Activated CD8-positive, alpha-beta memory T cell treated with anti-CD3 and anti-CD28 coated beads for 48 hours (primary cell): ENCODE measurements at regions not wholly inside any gene's neighbourhood (a gene's known extent, or its start where the extent isn't known, plus 50 kb on each side); places are given as distances from the start of the nearest gene placed in this dataset.

Experiments used
- DNase-seq, 3 experiments: peaks; one replicate each; pipeline ENCODE4 v3.0.0-alpha.2; 2020; ENCODE audit warnings: low read depth in 2 of 3, low spot score in 2 of 3

DNA sequence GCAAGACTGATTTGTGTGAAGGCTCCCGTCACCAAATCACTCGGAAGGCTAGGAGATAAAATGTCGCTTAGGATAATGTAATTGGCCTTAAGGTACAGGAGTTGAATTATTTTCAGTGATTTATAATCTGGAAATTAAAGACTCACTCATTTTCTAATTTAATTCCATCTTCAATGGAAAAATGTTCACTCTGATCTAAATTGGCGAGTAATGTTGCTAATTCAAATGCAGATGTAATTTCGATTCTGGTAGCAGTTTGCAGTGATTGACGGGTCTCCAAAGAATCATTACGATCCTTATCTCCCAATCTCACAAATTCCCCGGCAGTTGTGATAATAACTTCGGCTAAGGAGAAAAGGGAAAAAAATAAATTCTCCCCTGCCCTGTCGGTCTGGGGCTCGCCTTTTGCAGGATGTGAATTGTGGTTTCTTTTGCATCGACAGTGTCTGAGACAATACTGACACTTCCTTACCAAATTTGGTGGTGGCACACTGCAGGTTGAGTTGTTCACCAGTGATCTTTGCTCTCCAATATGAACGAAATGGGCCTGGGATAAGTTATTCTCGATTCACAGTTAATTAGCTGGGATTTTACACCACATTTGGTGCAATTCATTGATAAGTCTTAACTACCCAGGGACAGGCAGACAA lies 215.1 kb upstream of the GPR26 start:
- DNase-seq = no peak

DNA sequence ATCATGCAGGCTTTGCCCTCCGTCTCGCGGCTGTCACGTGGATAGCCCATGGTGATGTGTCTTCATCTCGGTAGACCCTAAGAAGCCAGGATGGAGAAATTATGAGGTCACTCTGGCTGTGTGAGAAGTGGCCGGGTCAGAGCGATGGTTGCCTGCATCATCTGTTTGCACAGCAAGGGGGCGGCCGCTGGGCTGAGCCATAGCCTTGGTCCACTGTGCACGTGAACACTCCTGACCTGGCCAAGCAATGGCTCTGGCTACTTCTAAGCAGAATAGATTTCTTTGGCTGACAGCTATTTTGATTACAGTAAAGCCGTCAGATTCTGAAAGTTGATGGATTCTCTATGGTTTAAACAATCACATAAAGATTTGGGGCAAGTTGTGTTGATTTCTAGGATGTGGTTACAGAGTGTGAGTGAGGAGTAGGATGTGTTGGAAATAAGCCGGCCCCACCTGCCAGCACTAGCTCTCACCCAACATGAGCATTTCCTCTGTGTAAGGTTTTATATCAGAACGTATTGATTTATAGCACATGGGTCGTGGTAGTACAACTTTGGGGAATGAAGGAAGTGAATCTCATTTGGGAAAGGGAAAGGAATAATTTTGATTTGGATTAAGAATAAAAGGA lies 214.4 kb upstream of the GPR26 start:
- DNase-seq = no peak

DNA sequence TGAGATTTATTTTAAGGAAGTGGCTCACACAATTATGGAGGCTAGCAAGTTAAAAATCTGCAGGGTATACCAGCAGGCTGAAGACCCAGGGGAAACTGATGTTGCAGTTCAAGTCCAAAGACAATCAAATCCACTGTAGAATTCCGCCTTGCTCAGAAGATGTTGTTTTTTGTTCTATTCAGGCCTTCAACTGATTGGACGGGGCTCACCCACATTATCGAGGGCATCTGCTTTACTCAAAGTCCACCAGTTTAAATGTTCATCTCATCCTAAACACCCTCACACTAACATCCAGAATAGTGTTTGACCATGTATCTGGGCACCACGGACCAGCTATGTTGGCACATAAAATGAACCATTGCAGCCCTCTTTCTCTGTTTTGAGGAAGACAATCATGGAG lies 211.2 kb upstream of the GPR26 start:
- no peak for DNase-seq

DNA sequence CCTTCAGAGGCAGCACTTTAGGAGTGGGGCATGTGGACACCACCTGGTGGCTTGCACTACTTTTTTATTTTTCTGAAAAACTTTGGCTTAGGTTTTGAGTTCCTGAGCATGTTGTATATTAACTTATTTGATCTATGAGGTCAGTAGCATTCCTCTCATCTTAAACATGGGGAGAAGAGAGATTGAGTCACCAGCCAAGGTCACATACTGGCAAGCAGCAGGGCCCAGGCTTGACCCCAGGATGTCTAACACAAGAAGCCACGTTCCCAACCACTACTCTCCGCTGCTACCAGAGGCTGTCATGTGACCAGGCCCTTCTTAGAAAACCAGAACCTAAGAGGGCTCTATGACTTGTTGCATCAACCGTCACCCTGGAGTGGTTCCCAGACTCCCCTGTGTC lies 210.3 kb upstream of the GPR26 start:
- no peak for DNase-seq

DNA sequence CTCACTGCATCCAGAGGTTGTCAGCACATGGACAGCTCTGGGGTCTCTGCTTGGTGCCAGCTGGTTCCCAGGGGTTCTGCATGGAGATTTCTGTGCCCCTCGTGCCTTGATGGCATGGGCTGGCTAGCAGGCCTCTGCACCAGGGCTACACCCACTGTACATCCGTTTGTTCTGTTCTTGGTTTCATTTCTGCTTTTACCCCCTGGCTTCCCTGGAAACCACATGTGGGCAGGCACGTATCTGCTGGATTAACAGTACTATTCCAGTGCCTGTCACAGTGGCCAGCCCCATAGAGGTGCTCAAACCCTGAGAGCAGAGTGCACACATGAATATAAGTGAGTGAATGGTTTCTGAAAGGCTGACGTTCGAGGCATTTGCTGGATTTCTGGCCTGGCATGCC lies 207.2 kb upstream of the GPR26 start:
- DNase-seq = no peak

DNA sequence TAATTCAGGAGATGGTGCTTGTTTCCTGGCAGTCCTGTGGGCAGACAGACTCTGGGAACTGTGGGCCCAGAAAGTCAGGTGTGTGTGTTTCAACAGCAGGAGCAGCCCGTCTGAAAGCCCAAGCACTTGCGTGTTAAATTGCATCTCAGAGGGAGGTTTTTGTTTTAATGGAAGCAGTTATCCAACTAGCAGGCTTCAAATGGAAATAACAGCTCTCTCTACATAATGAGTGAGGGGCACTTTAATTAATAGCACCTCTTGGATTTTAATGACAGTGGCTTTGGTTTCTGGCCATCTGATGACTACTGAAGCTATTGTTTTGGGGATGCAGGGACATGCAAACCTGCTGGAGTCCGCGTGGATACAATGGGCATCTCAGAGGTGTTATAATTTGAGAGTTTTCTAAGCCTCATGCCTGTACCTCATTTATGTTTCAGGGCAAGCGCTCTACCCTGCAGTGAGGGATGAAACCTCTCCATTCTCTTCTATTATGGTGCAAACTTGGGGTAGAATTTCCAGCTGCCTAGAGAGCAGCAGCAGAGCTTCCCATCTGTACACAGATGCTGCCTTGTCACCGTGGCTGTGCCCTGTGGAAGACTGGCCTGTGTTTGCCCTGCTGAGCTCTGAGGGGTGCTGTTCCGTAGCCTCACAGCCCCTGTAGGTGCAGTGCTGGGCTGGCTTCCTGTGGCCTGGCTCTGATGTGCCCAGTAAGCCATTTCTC lies 206.6 kb upstream of the GPR26 start:
- DNase-seq = no peak

DNA sequence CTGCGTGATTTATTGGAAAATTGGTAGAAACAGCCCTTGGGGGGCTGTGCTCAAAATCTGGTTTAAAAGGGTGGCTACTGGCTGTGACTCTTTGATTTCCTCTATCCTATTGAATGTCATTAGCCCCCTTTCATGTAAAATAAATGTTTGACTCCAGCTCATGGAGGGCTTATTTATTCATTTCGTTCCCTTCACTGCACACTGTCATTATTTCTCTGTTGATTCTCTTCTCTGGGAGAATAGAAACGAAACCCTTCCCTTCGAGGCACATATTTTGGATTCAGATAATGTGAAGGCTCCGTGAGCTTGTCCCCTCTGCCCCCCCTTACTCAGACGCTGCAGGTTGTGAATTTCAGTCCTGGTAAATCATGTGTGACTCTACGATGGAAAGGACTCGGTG lies 203.9 kb upstream of the GPR26 start:
- no peak for DNase-seq

DNA sequence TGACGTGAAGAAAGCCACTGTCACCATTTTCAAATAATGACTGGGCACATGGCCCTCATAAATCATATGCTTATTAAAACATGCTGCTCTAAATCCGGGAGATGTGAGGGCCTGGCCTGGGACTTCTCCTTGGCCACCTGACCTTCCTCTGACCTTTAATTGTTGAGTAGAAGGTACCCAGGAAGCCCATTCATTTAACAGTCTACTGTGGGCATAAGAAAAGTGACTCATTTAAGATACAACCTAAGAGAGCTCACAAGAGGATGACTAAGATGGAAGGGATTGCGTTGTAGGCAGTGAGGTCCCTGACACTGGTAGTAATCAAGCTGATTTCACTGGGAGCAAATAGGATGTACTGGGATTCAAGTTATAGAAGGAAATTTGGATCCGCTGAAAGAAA lies 203.4 kb upstream of the GPR26 start:
- DNase-seq = no peak

DNA sequence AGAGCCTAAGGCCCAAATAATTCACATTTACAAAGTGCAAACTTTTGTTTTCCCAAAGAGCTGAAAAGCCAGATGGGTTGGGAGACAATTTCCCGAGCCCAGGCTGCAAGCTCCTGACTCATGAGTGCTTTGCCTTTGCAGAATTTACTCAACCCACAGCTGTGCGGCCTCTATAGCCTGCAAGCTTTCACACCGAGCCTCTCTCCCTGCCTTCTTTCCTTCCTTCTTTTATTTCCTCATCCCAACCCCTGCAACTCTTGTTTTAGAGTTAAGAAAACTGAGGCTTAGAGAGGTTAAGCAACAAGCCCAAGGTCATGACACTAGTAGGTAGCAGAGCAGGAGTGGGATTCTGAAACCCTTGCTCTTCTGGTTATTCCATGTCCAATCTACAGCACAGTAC lies 203.0 kb upstream of the GPR26 start:
- DNase-seq = no peak

DNA sequence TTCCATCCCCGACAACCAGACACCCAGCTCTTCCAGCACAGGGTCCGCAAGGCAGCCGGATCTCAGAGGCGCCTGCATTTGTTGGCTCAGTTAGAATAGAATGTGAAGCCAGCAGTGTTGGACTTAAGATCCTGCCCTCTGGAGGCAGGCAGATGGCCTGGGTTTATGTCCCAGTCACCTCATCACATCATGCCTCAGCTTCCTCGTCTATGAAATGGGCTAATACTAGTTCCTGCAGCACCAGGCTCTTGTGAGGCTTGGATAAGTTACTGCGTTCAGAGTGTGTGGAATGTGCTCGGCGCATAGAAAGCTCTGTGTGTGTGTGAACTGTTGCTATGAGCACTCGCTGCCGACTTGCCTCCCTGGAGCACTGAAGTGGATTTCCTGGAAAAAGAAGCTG lies 202.5 kb upstream of the GPR26 start:
- DNase-seq = no peak

DNA sequence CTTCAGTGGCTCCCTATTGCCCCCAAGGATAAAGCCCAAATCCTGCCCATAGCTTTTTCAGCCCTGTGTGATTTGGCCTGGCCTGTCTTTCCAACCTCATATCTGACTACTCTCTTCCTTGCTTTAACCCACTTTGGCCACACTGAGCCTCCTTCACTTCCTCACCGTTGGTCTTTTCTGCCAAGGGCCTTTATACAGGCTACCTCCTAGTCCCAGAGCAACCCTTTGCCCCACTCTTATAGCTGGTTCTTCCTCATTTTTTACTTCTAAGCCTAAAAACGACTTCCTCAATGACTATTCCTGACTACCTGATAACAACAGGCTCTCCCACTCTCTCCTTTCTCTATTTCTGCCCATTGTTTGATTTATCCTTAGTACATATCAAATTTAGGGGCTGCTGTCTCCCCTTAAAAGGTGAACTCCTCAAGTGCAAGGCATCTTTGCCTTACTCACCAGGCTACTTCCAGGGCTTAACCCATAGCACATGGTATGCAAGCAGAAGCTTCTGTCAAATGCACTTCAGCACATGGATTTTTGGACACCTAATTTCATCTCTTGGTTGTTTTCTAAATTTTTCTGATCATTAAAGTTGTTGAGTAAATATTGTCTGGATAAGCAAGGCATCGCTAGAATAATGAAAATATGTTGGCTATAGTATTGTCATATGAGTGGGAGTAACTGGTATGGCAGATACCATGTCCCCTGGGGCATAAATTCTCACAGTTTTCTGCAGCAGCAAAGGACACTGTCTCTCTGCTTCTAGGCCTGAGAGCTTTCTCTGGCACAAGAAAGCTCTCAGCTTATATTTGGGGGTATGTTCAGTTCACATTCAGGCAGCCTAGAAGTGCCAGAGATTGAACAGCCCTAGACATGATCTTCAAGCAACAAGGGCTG lies 201.5 kb upstream of the GPR26 start:
- no peak for DNase-seq

DNA sequence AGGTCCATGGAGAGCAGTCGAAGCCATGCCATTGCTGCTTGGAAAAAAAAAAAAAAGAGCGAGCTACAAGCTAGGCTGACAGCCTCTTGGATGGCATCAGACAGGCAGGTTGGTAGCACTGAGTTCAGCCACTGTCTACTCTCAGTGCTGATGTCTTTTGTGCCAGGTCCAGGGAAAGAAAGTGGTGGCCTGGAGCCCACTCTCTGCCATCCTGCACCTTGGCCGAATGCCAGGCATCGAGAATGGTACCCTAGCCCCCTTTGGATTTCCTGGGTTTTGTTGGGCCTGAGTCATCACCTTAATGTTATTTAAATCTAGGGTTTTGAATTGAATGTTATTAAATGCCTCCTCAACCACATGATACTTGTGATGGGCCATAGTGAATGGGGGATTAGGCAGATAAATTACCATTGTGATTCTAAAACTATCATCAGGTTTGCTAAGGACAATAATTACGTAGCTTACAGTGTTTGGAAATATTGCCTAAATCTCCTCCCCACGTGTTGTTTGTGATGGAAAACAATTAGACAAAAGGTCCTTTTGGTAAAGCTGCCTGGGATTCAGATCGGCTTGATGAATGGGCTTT lies 195.7 kb upstream of the GPR26 start:
- DNase-seq = no peak

DNA sequence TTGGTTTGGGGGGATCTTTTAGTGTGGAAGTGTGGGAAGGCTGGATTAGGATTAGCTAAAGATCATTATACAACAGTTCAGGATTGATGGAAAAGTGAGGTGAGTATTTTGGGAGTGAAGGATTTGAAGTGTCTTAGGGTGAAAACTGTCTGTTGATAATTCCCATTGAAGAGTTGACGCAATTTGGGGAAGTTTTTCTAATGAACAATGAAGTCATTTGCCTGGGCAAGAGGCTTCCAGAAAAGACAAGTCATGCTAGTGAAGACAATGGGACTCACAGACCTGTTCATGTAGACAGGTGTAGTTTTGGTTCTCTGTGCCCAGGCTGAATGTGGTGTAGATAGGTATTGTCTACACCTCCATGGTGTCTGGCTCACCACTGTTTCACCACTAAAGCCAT lies 194.3 kb upstream of the GPR26 start:
- no peak for DNase-seq

DNA sequence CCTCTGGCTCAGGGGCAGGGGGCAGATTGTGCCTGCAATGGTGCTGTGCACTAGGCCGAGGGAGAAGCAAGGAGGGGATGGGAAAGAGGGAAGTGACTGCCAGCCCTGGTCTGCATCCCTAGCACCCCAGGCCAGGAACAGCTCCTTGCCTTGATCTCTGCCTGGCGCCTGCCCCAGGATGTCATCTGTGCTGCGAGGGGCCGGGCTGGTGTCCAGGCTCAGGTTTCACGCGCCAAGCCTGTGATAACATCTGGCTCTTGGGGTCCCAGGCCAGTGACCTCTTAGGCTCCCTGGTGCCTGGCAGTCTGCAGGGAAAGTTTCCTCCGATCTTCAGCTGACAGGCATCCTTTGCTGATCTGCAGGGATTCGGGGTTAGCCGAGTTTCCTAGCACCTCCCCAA lies 193.5 kb upstream of the GPR26 start:
- no peak for DNase-seq

DNA sequence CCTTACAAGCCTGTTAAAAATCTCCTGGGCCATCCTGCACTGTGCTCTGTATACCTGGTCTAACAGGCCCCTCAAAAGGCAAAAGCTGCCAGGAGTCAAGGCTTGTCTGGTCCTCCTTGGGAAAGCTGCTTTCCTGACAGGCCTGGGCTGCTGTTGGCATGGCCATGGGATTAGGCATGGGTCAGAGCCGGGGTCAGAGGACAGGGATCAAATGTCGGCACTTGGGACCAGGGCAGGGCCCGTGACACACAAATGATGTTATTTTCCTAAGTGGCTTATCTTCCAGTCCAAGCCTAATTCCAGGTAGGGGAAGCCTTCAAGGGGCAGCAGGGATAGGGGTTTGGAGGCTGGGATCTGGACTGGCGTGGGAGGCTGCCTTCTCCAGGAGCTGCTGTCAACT lies 191.5 kb upstream of the GPR26 start:
- DNase-seq = no peak

DNA sequence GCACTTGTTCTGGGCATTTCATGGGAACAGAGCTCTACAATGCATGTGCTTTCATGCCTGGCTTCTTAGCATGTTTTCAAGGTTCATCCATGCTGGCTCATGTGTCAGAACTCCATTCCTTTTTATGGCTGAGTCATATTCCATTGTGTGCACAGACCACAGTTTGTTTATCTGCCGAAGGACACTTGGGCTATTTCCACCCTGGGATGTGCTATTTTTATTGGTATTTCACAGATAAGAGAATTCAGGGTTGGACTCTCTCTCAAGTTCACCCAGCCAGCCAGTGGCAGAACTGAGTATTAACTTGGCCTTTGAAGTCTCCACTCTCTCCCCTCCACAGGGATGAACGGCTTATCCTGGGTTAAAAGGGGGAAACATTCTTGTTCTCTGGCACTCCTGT lies 190.7 kb upstream of the GPR26 start:
- no peak for DNase-seq

DNA sequence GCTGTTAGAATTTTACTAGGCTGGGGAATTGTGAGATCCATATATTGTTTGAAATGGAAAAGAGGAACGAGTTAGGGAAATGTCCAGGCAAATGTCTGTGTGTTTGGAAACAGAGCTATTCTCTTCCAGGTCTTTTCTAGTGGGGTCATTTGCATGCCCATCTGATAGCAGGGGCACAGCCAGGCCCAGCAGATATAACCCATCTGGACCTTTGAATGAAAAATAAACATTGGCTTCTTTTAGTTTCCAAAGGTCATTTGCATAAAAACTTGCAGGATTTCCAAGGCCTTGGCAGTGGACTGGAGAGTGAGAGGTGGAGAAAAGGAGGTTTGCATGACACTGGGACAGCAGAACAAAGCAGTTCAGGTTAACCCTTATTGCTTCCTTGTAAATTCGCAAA lies 188.0 kb upstream of the GPR26 start:
- no peak for DNase-seq

DNA sequence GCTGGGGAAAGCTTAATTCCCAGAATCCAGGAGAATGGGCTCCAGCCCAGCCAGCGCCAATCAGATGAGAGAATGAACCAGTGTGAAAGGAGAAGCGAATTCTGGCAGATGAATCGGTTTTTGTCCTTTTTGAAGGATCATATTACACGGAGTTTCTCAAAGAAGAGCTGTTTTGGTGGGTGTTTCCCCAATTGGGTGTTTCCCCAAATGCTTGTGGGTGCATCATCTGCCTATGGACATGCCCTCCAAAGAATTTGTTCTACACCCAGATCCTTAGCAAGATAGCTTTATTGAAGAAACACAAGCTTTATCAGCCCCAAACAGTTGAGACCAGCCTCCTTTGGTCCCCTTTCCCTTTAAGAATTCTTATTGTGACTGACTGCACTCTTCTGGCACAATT lies 186.5 kb upstream of the GPR26 start:
- no peak for DNase-seq

DNA sequence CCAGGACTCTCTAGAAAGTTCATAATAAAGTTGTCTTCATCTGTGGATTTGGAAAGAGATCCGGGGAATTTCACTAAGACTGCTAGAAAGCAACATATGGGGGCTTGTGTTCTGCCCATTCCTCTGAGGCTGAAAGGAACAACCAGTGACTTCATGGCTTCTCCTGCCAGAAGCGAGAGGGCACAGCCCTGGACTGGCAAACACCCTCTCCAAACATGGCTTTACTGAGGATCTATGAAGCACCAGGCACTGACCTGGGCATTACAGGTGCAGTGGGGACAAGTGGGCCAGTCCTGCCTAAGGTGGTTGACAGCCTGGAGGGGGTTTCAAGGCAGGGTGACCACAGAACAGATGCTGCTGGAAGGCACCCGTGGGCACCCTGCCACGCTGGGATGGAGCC lies 185.8 kb upstream of the GPR26 start:
- DNase-seq = no peak

DNA sequence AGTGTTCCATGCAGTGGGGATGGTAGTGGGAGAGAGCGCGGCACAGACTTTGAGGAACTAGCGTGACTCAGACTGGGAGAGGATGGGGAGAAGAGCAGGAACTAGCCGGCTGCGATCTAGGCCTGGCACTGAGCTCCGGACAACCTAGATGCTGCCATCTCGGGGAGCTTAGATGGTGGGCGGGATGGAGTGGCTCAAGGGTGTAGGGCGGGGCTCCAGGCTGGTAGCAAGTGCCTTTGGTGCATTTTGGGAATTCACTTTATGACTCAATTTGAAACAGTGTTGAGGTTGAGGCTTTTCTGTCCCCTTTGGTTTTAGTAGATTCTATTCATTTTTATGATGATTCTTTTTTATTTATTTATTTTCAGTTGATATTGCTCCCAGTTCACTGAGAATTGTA lies 185.3 kb upstream of the GPR26 start:
- no peak for DNase-seq

DNA sequence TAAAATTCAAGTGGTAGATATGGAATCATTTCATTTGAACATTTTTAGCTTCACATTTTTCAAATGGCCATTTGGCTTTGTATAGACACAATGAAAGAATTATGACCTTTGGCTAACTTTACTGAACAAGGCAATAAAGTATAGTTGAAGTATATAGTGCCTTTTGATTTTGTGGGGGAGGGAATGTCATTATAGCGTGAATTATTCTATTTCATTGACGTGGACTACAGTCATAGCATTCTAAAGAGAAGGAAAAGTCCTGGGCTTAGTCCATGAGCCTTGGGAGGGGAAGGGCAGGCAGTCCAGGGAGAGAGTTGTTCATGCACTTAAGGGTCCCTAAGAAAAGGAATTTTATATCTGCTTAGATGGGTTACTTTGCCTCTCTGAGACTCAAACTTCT lies 181.4 kb upstream of the GPR26 start:
- no peak for DNase-seq
